Hepatocyte (in vitro differentiated cells): ENCODE measurements at regions not wholly inside any gene's neighbourhood (a gene's known extent, or its start where the extent isn't known, plus 50 kb on each side); places are given as distances from the start of the nearest gene placed in this dataset.

Experiments used
- EZH2phosphoT487 ChIP-seq: fragments of 200-600 bp; sonication (generic); IDR thresholded peaks from one replicate; pipeline ENCODE4 v1.6.1; 2018; ENCODE audit warnings: antibody characterized with exemption, mild to moderate bottlenecking, low read depth, moderate library complexity; ENCODE audit not compliant: unreplicated experiment, severe bottlenecking
- TF ChIP-seq, protein P1 (sequence below): fragments of 200-600 bp; sonication (generic); IDR thresholded peaks from 2 replicates; pipeline ENCODE4 v1.5.1; 2016; ENCODE audit warnings: antibody characterized with exemption, mild to moderate bottlenecking; ENCODE audit not compliant: poor library complexity

DNA sequence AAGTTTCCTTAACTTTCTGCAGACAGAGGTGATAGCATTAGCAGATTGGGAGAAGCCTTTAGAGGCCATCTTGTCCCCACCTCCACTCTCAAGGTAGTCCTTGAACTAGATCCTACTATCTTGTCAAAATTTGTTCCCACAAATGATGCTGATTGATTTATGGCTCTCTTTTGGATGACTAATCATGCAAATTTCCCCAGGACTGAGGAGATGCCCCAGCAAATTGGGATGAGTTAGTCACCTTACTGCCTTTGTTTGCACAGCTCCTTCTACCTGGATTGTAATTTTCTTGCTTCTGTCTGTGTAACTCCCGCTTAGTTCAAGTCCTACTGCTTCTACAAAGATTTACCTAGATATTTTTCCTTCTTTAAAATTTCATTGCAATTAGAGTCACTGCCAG lies 391.4 kb upstream of the CADM1 start:
- TF ChIP-seq, protein P1, sequence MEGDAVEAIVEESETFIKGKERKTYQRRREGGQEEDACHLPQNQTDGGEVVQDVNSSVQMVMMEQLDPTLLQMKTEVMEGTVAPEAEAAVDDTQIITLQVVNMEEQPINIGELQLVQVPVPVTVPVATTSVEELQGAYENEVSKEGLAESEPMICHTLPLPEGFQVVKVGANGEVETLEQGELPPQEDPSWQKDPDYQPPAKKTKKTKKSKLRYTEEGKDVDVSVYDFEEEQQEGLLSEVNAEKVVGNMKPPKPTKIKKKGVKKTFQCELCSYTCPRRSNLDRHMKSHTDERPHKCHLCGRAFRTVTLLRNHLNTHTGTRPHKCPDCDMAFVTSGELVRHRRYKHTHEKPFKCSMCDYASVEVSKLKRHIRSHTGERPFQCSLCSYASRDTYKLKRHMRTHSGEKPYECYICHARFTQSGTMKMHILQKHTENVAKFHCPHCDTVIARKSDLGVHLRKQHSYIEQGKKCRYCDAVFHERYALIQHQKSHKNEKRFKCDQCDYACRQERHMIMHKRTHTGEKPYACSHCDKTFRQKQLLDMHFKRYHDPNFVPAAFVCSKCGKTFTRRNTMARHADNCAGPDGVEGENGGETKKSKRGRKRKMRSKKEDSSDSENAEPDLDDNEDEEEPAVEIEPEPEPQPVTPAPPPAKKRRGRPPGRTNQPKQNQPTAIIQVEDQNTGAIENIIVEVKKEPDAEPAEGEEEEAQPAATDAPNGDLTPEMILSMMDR, result no peak
- TF ChIP-seq EZH2phosphoT487, result no peak
